Gastrocnemius medialis (tissue), 4 donors: ENCODE measurements at regions not wholly inside any gene's neighbourhood (a gene's known extent, or its start where the extent isn't known, plus 50 kb on each side); places are given as distances from the start of the nearest gene placed in this dataset.

Experiments
- ATAC-seq, 2 donors: fragments of 150-250 bp; one replicate each; pipeline ENCODE4 v1.9.1; 2016
- DNase-seq, 2 donors: peaks; one replicate each; pipeline ENCODE4 v3.0.0-alpha.2; 2019
- H3K27ac ChIP-seq, 4 donors: fragments of 200-600 bp; sonication (generic); 1 replicate in 1 of 4; 2 replicates in 3 of 4; pipeline ENCODE4 v1.5.1; 2016 to 2018; ENCODE audit warnings: mild to moderate bottlenecking in 2 of 4, moderate library complexity in 1 of 4
- H3K27me3 ChIP-seq, 3 donors: fragments of 200-600 bp; sonication (generic) in 2 of 3; 1 replicate in 1 of 3; 2 replicates in 2 of 3; pipeline versions ENCODE4 v1.5.1 to v1.6.0; 2016 to 2019; ENCODE audit warnings: mild to moderate bottlenecking in 1 of 3, moderate library complexity in 1 of 3
- H3K36me3 ChIP-seq, 2 donors: fragments of 200-600 bp; sonication (generic) in 1 of 2; one replicate each; pipeline ENCODE4 v1.5.1; 2017 to 2018
- H3K4me1 ChIP-seq, 2 donors: fragments of 200-600 bp; sonication (generic) in 1 of 2; one replicate each; pipeline ENCODE4 v1.5.1; 2016 to 2017; ENCODE audit warnings: mild to moderate bottlenecking in 2 of 2
- H3K4me3 ChIP-seq, 4 donors: fragments of 200-600 bp; sonication (generic) in 3 of 4; 1 replicate in 1 of 4; 2 replicates in 3 of 4; pipeline ENCODE4 v1.5.1; 2016 to 2019; ENCODE audit warnings: mild to moderate bottlenecking in 2 of 4
- H3K9me3 ChIP-seq, 3 donors: fragments of 200-600 bp; sonication (generic) in 2 of 3; 1 replicate in 1 of 3; 2 replicates in 2 of 3; pipeline ENCODE4 v1.5.1; 2016 to 2019
- POLR2A ChIP-seq, 2 donors: fragments of 450-650 bp; IDR thresholded peaks; one replicate each; pipeline ENCODE4 v1.6.1; 2017; ENCODE audit warnings: antibody characterized with exemption in 2 of 2, mild to moderate bottlenecking in 2 of 2, moderate library complexity in 2 of 2
- in situ Hi-C, 4 donors: fragments of 200-750 bp; cut with MboI; loops; one replicate each; pipeline versions ENCODE4 v1.15.0 to v1.8.0; 2017; ENCODE audit warnings: low sequenced_read_pairs in 4 of 4
- intact Hi-C: fragments of 100-400 bp; cut with DNase I; formaldehyde crosslinking; loops from one replicate; pipeline ENCODE4 v1.15.1; 2023; ENCODE audit warnings: low total_unique reads
- TF ChIP-seq, protein P1 (sequence below), 5 experiments: fragments of 450-650 bp in 3 of 5; fragments of 200-600 bp in 2 of 5; sonication (generic) in 2 of 5; IDR thresholded peaks in 4 of 5; conservative IDR thresholded peaks in 1 of 5; 1 replicate in 4 of 5; 2 replicates in 1 of 5; pipeline ENCODE4 v1.5.1; 2016 to 2019; ENCODE audit warnings: antibody characterized with exemption in 5 of 5, mild to moderate bottlenecking in 3 of 5, moderate library complexity in 3 of 5

DNA sequence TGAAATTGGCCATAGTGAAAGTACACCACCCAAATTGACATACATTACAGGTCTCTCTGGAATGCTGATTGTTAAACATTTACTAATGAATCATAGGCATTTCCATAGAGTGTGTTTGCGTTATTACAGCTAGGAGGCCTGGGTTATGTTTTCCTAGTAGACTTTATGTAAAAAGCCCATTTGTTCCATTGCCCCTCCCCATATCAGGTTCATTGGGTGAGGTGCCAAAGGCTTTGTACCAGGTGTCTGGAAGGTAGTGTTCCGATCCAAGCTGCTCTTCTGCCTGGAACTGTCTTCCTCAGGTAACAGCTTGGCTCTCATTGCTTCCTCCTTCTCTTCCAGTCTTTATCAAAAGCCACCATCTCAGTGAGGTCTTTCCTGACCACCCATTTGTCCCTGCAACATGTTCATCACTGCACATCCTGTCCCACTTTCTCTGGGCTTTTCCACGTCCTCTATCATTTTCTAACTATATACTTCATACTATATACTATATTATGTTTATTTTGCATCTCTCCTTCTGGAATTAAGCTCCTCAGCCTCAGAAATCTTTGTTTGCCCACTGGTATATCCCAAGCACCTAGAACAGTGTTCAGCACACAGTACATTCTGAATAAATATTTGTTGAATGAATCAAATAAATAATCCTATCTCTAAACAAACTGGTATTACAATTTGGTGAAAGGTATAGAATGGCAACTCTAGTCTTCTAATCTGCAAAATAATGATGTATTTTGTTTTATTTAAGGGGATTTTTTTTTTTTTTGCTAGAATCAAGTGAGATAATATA, 252.3 kb downstream of the KTN1 start:
- H3K4me1 ChIP-seq = no peaks in the 10 kb centered on the region
- no peak for DNase-seq
- H3K27ac ChIP-seq = no peak overlapping the region
- no peak for TF ChIP-seq POLR2A (IDR thresholded peaks at IDR 0.05)
- TF ChIP-seq, protein P1, sequence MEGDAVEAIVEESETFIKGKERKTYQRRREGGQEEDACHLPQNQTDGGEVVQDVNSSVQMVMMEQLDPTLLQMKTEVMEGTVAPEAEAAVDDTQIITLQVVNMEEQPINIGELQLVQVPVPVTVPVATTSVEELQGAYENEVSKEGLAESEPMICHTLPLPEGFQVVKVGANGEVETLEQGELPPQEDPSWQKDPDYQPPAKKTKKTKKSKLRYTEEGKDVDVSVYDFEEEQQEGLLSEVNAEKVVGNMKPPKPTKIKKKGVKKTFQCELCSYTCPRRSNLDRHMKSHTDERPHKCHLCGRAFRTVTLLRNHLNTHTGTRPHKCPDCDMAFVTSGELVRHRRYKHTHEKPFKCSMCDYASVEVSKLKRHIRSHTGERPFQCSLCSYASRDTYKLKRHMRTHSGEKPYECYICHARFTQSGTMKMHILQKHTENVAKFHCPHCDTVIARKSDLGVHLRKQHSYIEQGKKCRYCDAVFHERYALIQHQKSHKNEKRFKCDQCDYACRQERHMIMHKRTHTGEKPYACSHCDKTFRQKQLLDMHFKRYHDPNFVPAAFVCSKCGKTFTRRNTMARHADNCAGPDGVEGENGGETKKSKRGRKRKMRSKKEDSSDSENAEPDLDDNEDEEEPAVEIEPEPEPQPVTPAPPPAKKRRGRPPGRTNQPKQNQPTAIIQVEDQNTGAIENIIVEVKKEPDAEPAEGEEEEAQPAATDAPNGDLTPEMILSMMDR (IDR thresholded peaks at IDR 0.05 in 4 of 5, conservative IDR thresholded peaks at IDR 0.05 in 1 of 5) = no peak
- H3K36me3 ChIP-seq = no peaks in the 10 kb centered on the region
- H3K4me3 ChIP-seq = no peak overlapping the region
- in situ Hi-C loops (no loop called here), intact Hi-C loops (no loop called here)
- ATAC-seq = no peak
- H3K9me3 ChIP-seq = no peaks in the 10 kb centered on the region
- no peaks in the 10 kb centered on the region for H3K27me3 ChIP-seq

DNA sequence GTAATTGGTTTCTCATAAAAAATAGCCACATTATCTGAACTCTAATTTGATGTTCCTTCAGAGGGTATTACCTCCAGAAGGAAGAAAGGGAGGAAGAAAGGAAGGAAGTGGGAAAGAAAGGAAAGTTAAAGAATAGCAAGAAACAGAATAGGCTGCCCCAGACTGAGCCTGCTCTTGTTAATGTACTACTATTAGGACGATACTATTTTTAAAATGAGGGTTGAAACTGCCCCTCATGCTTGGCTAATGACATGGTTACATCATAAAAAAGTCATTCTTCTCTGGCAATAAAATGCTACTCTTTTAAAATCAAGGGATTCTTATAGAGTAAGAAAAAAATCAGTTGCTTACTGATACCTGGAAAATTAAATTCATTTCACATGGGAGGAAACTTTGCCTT, 253.0 kb downstream of the KTN1 start:
- Histone ChIP-seq H3K4me3 (no peak overlapping the region), H3K27ac (no peak overlapping the region), H3K9me3 (no peaks in the 10 kb centered on the region), H3K4me1 (no peaks in the 10 kb centered on the region), H3K27me3 (no peaks in the 10 kb centered on the region), H3K36me3 (no peaks in the 10 kb centered on the region)
- DNase-seq (no peak), ATAC-seq (no peak)
- in situ Hi-C loops (no loop called here), intact Hi-C loops (no loop called here)
- no peak for TF ChIP-seq POLR2A (IDR thresholded peaks at IDR 0.05)
- TF ChIP-seq, protein P1 (IDR thresholded peaks at IDR 0.05 in 4 of 5, conservative IDR thresholded peaks at IDR 0.05 in 1 of 5) = no peak

DNA sequence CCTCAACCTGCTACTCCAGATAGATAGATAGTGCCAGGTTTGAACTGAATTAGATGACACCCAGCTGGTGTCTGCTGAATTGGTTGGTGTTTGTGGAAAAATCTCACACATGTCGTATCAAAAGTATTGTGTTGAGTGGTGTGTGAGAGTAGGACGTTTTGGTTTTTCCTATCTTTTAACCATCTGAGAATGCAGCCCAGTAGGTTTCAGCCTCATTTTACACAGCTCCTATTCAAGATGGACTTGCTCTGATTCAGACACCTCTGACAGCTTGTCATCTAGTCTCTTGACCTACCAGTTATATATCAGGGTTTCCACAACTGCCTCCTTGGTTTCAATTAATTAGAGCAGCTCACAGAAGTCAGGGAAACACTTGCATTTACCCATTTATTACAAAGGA, 254.4 kb downstream of the KTN1 start:
- no peaks in the 10 kb centered on the region for H3K9me3 ChIP-seq
- ATAC-seq (no peak), DNase-seq (no peak)
- no peaks in the 10 kb centered on the region for H3K36me3 ChIP-seq
- no peak overlapping the region for H3K4me3 ChIP-seq
- TF ChIP-seq POLR2A (IDR thresholded peaks at IDR 0.05) = no peak
- TF ChIP-seq, protein P1 (IDR thresholded peaks at IDR 0.05 in 4 of 5, conservative IDR thresholded peaks at IDR 0.05 in 1 of 5) = no peak
- H3K27ac ChIP-seq = no peak overlapping the region
- no peaks in the 10 kb centered on the region for H3K4me1 ChIP-seq
- intact Hi-C loops (no loop called here), in situ Hi-C loops (no loop called here)
- H3K27me3 ChIP-seq = no peaks in the 10 kb centered on the region

DNA sequence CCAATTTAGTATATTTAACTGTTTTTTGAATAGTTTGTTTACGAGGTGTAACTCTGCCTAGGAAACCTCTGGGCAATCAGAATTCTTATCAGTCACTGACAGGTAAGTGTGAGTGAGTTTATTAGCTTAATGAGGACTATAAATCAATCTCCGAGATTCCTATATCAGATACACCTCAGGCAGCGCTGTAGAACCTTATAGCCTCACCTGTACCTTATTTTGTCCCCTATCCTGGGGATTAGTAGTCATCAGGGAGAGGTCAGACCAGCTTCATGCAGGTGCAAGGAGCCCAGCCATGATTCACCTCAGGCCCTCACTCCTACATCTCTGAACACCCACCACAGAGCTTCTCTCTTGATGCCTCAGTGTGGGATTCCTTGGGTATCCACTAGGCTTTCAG, 256.0 kb downstream of the KTN1 start:
- Histone ChIP-seq H3K4me1 (no peaks in the 10 kb centered on the region), H3K27ac (no peak overlapping the region), H3K9me3 (no peaks in the 10 kb centered on the region), H3K4me3 (no peak overlapping the region), H3K27me3 (no peaks in the 10 kb centered on the region), H3K36me3 (no peaks in the 10 kb centered on the region)
- in situ Hi-C loops = no loop called here
- intact Hi-C loops = no loop called here
- DNase-seq = no peak
- no peak for TF ChIP-seq POLR2A (IDR thresholded peaks at IDR 0.05)
- TF ChIP-seq, protein P1 (IDR thresholded peaks at IDR 0.05 in 4 of 5, conservative IDR thresholded peaks at IDR 0.05 in 1 of 5) = no peak
- ATAC-seq = no peak

DNA sequence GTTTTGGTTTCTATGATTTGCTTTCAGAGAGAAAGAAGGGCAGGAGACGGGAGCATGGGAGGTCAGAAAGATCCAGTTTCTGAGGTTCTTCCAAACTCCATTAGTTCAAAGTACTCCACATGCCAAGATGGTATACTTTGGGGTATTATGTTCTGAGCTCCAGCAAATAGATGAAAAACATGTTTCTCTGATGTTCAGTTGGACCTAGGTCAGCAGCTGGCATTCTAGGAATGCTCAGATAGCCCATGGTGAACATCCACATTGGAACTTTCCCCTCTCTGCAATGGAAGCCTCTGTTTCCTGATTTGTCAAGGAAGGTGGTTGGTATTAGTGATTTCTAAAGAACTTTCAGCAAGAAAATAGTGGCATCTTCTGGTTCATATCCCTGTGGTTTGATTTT, 257.5 kb downstream of the KTN1 start:
- Histone ChIP-seq H3K4me3 (no peak overlapping the region), H3K27me3 (no peaks in the 10 kb centered on the region), H3K4me1 (no peaks in the 10 kb centered on the region), H3K36me3 (no peaks in the 10 kb centered on the region), H3K9me3 (no peaks in the 10 kb centered on the region), H3K27ac (no peak overlapping the region)
- no peak for TF ChIP-seq POLR2A (IDR thresholded peaks at IDR 0.05)
- TF ChIP-seq, protein P1 (IDR thresholded peaks at IDR 0.05 in 4 of 5, conservative IDR thresholded peaks at IDR 0.05 in 1 of 5) = no peak
- ATAC-seq (no peak), DNase-seq (no peak)
- intact Hi-C loops (no loop called here), in situ Hi-C loops (no loop called here)
